ENCODE measurements at regions not wholly inside any gene's neighbourhood (a gene's known extent, or its start where the extent isn't known, plus 50 kb on each side); places are given as distances from the start of the nearest gene placed in this dataset.
A peak's percentile ranks its signal among the peaks of the same experiment; 100 is the strongest.

DNA sequence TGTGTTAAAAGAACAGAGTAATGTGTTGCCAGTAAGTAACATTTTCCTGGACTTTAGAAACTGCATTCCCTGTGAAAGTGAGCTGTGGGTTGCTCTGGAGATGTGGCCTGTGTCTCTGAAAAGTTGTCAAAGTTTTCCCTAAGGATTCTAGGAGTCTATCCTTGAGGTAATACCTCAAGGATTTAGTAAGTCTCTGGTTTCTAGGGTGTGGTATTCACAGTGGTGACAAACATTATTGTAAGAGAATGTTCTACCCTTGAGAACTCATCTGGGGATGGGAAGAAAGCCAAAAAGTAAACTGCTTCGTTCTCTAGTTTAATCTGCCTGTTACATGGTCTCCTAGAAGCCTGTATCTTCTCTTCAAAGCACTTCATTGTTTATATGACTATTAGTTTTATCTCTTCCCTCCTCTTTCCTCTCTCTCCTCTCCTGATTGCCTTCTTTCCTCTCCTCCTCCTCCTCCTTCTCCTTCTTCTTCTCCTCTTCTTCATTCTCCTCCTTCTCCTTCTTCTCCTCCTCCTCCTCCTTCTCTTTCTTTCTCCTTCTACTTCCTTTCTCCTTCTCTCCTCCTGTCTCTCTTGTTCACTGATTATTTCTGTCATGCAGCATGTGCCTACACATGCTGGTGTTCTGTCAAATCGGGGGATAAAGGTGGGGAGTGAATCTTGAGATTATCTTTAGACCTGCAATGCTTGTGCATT, 321.3 kb downstream of the PTTG2 start:
- Histone ChIP-seq H3K4me2 (ENCODE audit: low read depth, low read length) (no peak overlapping the region), H3K9ac (ENCODE audit: low read depth, low read length) (no peak overlapping the region)

More for the DNA sequence above, 321.3 kb downstream of the PTTG2 start:
- POLR2A ChIA-PET (ENCODE audit: unreplicated experiment) = no interaction called here
- H2BK20ac ChIP-seq (ENCODE audit: low read depth, low read length) = no peak overlapping the region
- H3K79me1 ChIP-seq (ENCODE audit: low read depth in 1 of 2, low read length in 2 of 2) = no peaks in the 10 kb centered on the region
- H2AK9ac ChIP-seq (replicated peaks; ENCODE audit: low read depth, low read length, poor library complexity) = no peak overlapping the region
- dilution Hi-C loops (cut with HindIII; ENCODE audit: low sequenced_read_pairs, unreplicated experiment) = no loop called here
- no peak overlapping the region for H3K56ac ChIP-seq (ENCODE audit: extremely low read depth, insufficient read depth, low read length)
- BruUV-seq (replicated peaks) = no TSS peak
- no peak overlapping the region for H2BK120ac ChIP-seq (ENCODE audit: low read depth, low read length)
- TF ChIP-seq BHLHE40 (IDR thresholded peaks at IDR 0.05; ENCODE audit: low read depth, low read length) (no peak), MAZ (IDR thresholded peaks at IDR 0.05; ENCODE audit: borderline replicate concordance, low read depth, low read length) (no peak), RFX5 (IDR thresholded peaks at IDR 0.05; ENCODE audit: low read depth, low read length) (no peak), MAFK (IDR thresholded peaks at IDR 0.05; ENCODE audit: low read depth, low read length) (no peak), CEBPB (IDR thresholded peaks at IDR 0.05; ENCODE audit: low read depth, low read length) (no peak), ELK1 (IDR thresholded peaks at IDR 0.05; ENCODE audit: borderline replicate concordance, low read depth, low read length) (no peak), RAD21 (IDR thresholded peaks at IDR 0.05; ENCODE audit: low read length) (no peak), NFE2L2 (IDR thresholded peaks at IDR 0.05; ENCODE audit: low read depth, low read length) (no peak), FOS (IDR thresholded peaks at IDR 0.05; ENCODE audit: low read depth, low read length) (no peak), RCOR1 (IDR thresholded peaks at IDR 0.05; ENCODE audit: insufficient replicate concordance, low read length) (no peak), POLR2A (IDR thresholded peaks at IDR 0.05; ENCODE audit: low read depth, low read length) (no peak), SMC3 (IDR thresholded peaks at IDR 0.05; ENCODE audit: low read depth, low read length) (no peak)
- TF ChIP-seq, protein P1, sequence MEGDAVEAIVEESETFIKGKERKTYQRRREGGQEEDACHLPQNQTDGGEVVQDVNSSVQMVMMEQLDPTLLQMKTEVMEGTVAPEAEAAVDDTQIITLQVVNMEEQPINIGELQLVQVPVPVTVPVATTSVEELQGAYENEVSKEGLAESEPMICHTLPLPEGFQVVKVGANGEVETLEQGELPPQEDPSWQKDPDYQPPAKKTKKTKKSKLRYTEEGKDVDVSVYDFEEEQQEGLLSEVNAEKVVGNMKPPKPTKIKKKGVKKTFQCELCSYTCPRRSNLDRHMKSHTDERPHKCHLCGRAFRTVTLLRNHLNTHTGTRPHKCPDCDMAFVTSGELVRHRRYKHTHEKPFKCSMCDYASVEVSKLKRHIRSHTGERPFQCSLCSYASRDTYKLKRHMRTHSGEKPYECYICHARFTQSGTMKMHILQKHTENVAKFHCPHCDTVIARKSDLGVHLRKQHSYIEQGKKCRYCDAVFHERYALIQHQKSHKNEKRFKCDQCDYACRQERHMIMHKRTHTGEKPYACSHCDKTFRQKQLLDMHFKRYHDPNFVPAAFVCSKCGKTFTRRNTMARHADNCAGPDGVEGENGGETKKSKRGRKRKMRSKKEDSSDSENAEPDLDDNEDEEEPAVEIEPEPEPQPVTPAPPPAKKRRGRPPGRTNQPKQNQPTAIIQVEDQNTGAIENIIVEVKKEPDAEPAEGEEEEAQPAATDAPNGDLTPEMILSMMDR (conservative IDR thresholded peaks at IDR 0.05; ENCODE audit: low read depth, low read length) = no peak
- no peak overlapping the region for H3K4me3 ChIP-seq (ENCODE audit: insufficient read depth, low read depth, low read length)
- ATAC-seq (ENCODE audit: low read depth) = no peak
- H2AK5ac ChIP-seq (ENCODE audit: low read depth, low read length) = no peak overlapping the region
- H3K18ac ChIP-seq (ENCODE audit: low read depth, low read length) = no peak overlapping the region
- no peak overlapping the region for H3K14ac ChIP-seq (replicated peaks; ENCODE audit: low read depth, low read length)
- H3K4ac ChIP-seq (ENCODE audit: low read depth, low read length) = no peak overlapping the region
- no peak overlapping the region for H4K91ac ChIP-seq (ENCODE audit: insufficient read depth, low read depth, low read length)
- peak; percentile 14 for DNase-seq
- H3K27ac ChIP-seq (ENCODE audit: insufficient read depth, low read length) = no peak overlapping the region
- no peak overlapping the region for H2AFZ ChIP-seq (replicated peaks; ENCODE audit: low read length, poor library complexity)
- H3K4me1 ChIP-seq (ENCODE audit: control insufficient read depth, insufficient read depth, low read length) = no peaks in the 10 kb centered on the region
- in situ Hi-C loops (cut with MboI; ENCODE audit: low sequenced_read_pairs) = no loop called here
- no peak overlapping the region for H4K8ac ChIP-seq (ENCODE audit: low read depth in 2 of 2, low read length in 2 of 2)
- no peaks in the 10 kb centered on the region for H4K20me1 ChIP-seq (ENCODE audit: insufficient read depth, low read length)
- H3K36me3 ChIP-seq (ENCODE audit: control insufficient read depth, insufficient read depth, low read length) = no peaks in the 10 kb centered on the region
- H3K9me3 ChIP-seq (ENCODE audit: control insufficient read depth, insufficient read depth, low read length) = no peaks in the 10 kb centered on the region
- H2BK15ac ChIP-seq (ENCODE audit: low read depth, low read length) = no peak overlapping the region
- CTCF ChIA-PET = interaction anchor here (0.6 kb wide), 1 partner anchor 10 kb away, joined by 3 read pairs; no protein-coding TSS in a partner anchor
- no peak overlapping the region for H4K5ac ChIP-seq (ENCODE audit: low read depth, low read length)
- no CpG with 5 or more reads among the region's 2 CpGs for WGBS, 2 experiments (ENCODE audit: extremely low coverage in 2 of 2, insufficient read length in 1 of 2)
- H2BK5ac ChIP-seq (ENCODE audit: low read depth, low read length, poor library complexity, severe bottlenecking) = no peak overlapping the region
- no peak overlapping the region for H3K23ac ChIP-seq (ENCODE audit: low read depth, low read length)
- no peaks in the 10 kb centered on the region for H3K9me1 ChIP-seq (ENCODE audit: insufficient read depth, low read length)
- intact Hi-C loops (cut with micrococcal nuclease) = no loop called here
- peaks cover 5% of the 10 kb centered on the region for H3K27me3 ChIP-seq (ENCODE audit: control insufficient read depth, insufficient read depth, low read length)

Measured in IMR-90 (cell line).